Kidney (tissue), 13 donors: ENCODE measurements at regions not wholly inside any gene's neighbourhood (a gene's known extent, or its start where the extent isn't known, plus 50 kb on each side); places are given as distances from the start of the nearest gene placed in this dataset.
A peak's percentile ranks its signal among the peaks of the same experiment; 100 is the strongest.

Experiments used
- DNase-seq, 5 donors: peaks; one replicate each; pipeline ENCODE4 v3.0.0-alpha.2; 2013 to 2020
- FAIRE-seq: peaks from 2 replicates; lab custom pipeline; 2012; peaks lifted over from hg19 to GRCh38; lab: Jason Lieb, UNC
- H3K27ac ChIP-seq, 2 donors: one replicate each; pipeline ENCODE4 v1.7.0; 2013; ENCODE audit warnings: low read depth in 2 of 2, low read length in 2 of 2, inconsistent platforms in 1 of 2
- H3K27me3 ChIP-seq: one replicate; pipeline ENCODE4 v1.7.1; 2013; ENCODE audit warnings: low read length, inconsistent platforms; ENCODE audit not compliant: control insufficient read depth, insufficient read depth
- H3K36me3 ChIP-seq, 3 donors: one replicate each; pipeline versions ENCODE4 v1.7.0 to v1.7.1; 2013; ENCODE audit warnings: low read length in 3 of 3, control low read depth in 1 of 3, inconsistent platforms in 1 of 3; ENCODE audit not compliant: insufficient read depth in 3 of 3, control insufficient read depth in 2 of 3
- H3K4me1 ChIP-seq, 3 donors: one replicate each; pipeline versions ENCODE4 v1.7.0 to v1.7.1; 2013; ENCODE audit warnings: low read length in 3 of 3, inconsistent platforms in 1 of 3, low read depth in 1 of 3; ENCODE audit not compliant: control insufficient read depth in 2 of 3, insufficient read depth in 2 of 3
- H3K4me3 ChIP-seq, 3 donors: one replicate each; pipeline versions ENCODE4 v1.7.0 to v1.8.1; 2013; ENCODE audit warnings: low read length in 3 of 3, control low read depth in 1 of 3, inconsistent platforms in 1 of 3
- H3K9ac ChIP-seq, 3 donors: one replicate each; pipeline versions ENCODE4 v1.7.0 to v1.7.1; 2013; ENCODE audit warnings: low read length in 3 of 3, control low read depth in 1 of 3, inconsistent platforms in 1 of 3
- H3K9me3 ChIP-seq, 3 donors: one replicate each; pipeline versions ENCODE4 v1.7.0 to v1.7.1; 2013; ENCODE audit warnings: low read length in 3 of 3, control low read depth in 1 of 3, inconsistent platforms in 1 of 3; ENCODE audit not compliant: control insufficient read depth in 2 of 3, insufficient read depth in 1 of 3
- intact Hi-C: fragments of 100-400 bp; cut with DNase I; formaldehyde crosslinking; loops from one replicate; pipeline ENCODE4 v1.11.1; 2022
- TF ChIP-seq, protein P1 (sequence below): IDR thresholded peaks from 3 replicates; pipeline ENCODE4 v1.5.1; 2012; ENCODE audit warnings: mild to moderate bottlenecking, moderate library complexity, borderline replicate concordance; ENCODE audit not compliant: insufficient read depth; ENCODE audit errors: extremely low read depth
- donor health status: control.
- donor health status: control.
- donor health status: control.
- donor health status: control.
- donor health status: control.
- donor health status: DM: yes; HTN: yes; CAD: no.
- donor health status: Normal renal cell carcinoma (clear cell type).

DNA sequence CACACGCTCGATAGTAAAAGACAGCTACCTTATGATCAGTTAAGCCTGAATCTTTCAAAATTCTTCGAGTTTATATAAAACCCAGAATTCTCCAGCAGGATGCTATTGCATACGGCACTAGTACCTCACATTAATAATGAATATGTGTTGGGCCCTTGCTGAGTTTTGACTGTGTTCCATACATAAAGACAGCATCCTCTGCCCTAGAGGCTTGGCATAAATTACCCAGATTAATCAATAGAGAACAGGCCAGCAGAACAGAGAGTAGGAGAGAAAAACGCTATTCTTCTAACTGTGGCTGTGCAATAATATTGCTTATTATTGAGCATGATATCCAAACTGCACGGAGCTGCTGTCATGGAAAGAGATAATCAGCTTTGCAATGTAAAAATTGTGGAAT lies 194.3 kb downstream of the SOX11 start:
- Histone ChIP-seq H3K9me3 (no peaks in the 10 kb centered on the region), H3K27ac (no peak overlapping the region), H3K4me1 (no peaks in the 10 kb centered on the region), H3K4me3 (no peak overlapping the region), H3K9ac (no peak overlapping the region), H3K27me3 (no peaks in the 10 kb centered on the region), H3K36me3 (no peaks in the 10 kb centered on the region)
- TF ChIP-seq, protein P1, sequence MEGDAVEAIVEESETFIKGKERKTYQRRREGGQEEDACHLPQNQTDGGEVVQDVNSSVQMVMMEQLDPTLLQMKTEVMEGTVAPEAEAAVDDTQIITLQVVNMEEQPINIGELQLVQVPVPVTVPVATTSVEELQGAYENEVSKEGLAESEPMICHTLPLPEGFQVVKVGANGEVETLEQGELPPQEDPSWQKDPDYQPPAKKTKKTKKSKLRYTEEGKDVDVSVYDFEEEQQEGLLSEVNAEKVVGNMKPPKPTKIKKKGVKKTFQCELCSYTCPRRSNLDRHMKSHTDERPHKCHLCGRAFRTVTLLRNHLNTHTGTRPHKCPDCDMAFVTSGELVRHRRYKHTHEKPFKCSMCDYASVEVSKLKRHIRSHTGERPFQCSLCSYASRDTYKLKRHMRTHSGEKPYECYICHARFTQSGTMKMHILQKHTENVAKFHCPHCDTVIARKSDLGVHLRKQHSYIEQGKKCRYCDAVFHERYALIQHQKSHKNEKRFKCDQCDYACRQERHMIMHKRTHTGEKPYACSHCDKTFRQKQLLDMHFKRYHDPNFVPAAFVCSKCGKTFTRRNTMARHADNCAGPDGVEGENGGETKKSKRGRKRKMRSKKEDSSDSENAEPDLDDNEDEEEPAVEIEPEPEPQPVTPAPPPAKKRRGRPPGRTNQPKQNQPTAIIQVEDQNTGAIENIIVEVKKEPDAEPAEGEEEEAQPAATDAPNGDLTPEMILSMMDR = no peak
- FAIRE-seq = no peak
- no peak for DNase-seq
- intact Hi-C loops = no loop called here

DNA sequence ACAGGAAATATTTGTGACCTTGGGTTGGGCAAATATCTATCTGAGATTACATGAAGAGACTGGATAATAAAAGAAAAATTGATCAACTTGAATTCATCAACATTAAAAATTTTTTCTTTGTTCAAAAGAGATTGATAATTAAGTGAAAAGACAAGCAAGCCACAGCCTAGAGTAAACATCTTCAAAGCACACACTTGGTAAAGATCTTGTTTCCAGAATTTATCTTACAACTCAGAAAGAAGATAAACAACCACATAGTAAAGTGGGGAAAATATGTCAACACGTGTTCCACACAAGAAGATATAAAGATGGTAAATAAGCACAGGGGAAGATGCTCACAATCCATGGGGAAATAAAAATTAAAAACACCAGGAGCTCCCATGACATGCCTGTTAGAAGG lies 195.9 kb downstream of the SOX11 start:
- Histone ChIP-seq H3K9me3 (no peaks in the 10 kb centered on the region), H3K4me3 (no peak overlapping the region), H3K4me1 (no peaks in the 10 kb centered on the region), H3K27me3 (no peaks in the 10 kb centered on the region), H3K36me3 (no peaks in the 10 kb centered on the region), H3K27ac (no peak overlapping the region), H3K9ac (no peak overlapping the region)
- intact Hi-C loops = no loop called here
- FAIRE-seq (no peak), DNase-seq (peak in 1 of 5 donors; percentile 15)
- TF ChIP-seq, protein P1 = no peak

DNA sequence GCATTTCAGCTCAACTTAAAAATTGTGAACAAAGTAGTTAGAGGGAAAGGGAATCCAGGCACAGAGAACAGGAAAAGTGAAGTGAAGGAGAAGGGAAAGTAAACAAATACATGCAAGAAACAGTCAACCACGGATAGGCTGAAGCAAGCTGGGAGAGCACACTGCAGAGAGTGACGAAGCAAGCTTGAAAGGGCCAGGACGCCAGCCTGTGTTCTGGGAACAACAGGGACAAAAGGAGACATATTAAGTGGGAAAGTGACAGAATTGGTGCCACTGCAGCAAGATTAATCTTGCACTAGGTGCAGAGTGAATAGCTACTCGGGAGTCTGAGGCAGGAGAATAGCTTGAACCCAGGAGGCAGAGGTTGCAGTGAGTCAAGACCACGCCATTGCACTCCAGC lies 197.3 kb downstream of the SOX11 start:
- H3K36me3 ChIP-seq = no peaks in the 10 kb centered on the region
- FAIRE-seq (no peak), DNase-seq (no peak)
- TF ChIP-seq, protein P1 = no peak
- H3K27me3 ChIP-seq = no peaks in the 10 kb centered on the region
- no peaks in the 10 kb centered on the region for H3K4me1 ChIP-seq
- intact Hi-C loops = no loop called here
- H3K9ac ChIP-seq = no peak overlapping the region
- no peaks in the 10 kb centered on the region for H3K9me3 ChIP-seq
- H3K27ac ChIP-seq = no peak overlapping the region
- H3K4me3 ChIP-seq = no peak overlapping the region

DNA sequence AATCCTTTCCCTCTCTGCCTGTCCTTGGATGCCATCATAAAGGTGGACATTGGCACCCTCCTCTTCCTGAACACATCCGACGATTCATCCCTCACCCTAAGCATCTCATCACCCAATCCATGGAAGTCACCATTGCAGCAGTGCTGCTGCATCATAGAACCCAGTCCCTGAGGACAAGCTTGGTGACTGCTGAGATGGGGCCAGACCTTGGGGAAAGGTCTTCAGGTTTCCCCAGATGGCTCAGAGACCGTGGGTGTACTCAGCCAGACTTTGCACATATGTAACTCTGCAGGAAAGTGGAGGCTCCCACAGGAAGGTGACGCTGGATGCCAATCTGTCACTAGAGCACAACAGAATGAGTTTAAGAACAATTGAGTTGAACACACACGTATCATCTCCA lies 202.2 kb downstream of the SOX11 start:
- Histone ChIP-seq H3K27me3 (no peaks in the 10 kb centered on the region), H3K4me1 (no peaks in the 10 kb centered on the region), H3K27ac (no peak overlapping the region), H3K9me3 (no peaks in the 10 kb centered on the region), H3K4me3 (no peak overlapping the region), H3K36me3 (no peaks in the 10 kb centered on the region), H3K9ac (no peak overlapping the region)
- intact Hi-C loops = no loop called here
- no peak for FAIRE-seq
- peak in 2 of 5 donors; percentile 22 to 39 for DNase-seq
- TF ChIP-seq, protein P1 = no peak
